ENCODE measurements at regions not wholly inside any gene's neighbourhood (a gene's known extent, or its start where the extent isn't known, plus 50 kb on each side); places are given as distances from the start of the nearest gene placed in this dataset.

DNA sequence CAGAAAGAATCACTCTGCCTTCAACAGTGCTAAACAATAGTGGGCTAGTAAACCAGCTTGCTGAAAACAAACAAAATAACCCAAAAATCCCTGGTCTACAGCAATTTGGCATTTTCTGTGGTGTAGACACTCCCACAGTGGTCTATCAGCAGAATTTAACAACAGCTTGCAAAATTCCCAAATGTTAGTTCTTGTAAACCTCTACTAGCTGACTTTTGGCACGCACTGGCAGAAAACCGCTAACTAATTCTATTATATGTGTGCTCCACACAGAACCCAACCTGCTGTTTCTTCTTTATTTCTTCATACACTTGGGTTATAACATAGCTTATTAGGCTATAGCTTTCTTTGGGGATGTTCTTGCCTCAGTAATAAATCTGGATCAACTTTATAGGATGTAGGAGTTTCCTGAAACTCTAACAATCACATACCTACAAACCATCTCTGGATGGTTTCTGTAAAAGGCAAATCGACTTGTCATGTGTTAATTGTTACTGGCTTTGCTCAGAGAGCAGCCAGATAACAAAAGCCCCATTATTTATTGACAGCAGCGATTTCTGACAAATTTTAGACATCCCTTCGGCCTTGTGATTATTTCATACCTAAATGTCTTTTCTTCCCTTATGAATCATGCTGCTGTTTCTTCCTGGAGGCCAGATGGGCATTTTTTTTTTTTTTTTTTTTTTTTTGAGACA, 82.7 kb upstream of the NAA35 start:
- no peak for TF ChIP-seq POLR2A (IDR thresholded peaks at IDR 0.05; ENCODE audit: low read length)
- no peak for TF ChIP-seq GATA1 (IDR thresholded peaks at IDR 0.05; ENCODE audit: low read depth, low read length)

Measured in erythroblast (primary cell).